K562 (cell line): ENCODE measurements at regions not wholly inside any gene's neighbourhood (a gene's known extent, or its start where the extent isn't known, plus 50 kb on each side); places are given as distances from the start of the nearest gene placed in this dataset.

Experiments
- ATAC-seq: fragments of 200-7000 bp; cut with Tn5 transposase; 3 replicates; pipeline ENCODE4 v1.9.1; 2020; ENCODE audit warnings: moderate library complexity
- BruUV-seq: library from RNA; stranded (reverse); fragments of 400-500 nt; replicated peaks from 2 replicates; lab custom pipeline; 2021; lab: Mats Ljungman, UMichigan
- CTCF ChIA-PET: fragments of 300-600 bp; formaldehyde crosslinking; extraction: SDS; loops from one replicate; lab custom pipeline; 2021; ENCODE audit warnings: low intra/inter-chr PET ratio; lab: Yijun Ruan, JAX
- POLR2A ChIA-PET: fragments of 300-600, 350-650 bp; sonication (Branson Sonifier 250); formaldehyde crosslinking; extraction: SDS; loops from one replicate; lab custom pipeline; 2021; ENCODE audit warnings: antibody characterized with exemption, inconsistent platforms; lab: Yijun Ruan, JAX
- DNase-seq, 4 experiments: peaks; one replicate each; pipeline versions ENCODE4 v3.0.0 to v3.0.0-alpha.2; 2011 to 2018; ENCODE audit warnings: low spot score in 3 of 4, mixed read lengths in 3 of 4; ENCODE audit errors: extremely low read depth in 1 of 4
- FAIRE-seq: peaks from 2 replicates; lab custom pipeline; 2011; peaks lifted over from hg19 to GRCh38; lab: Jason Lieb, UNC
- H2AFZ ChIP-seq: 2 replicates; pipeline ENCODE4 v1.6.0; 2011; ENCODE audit warnings: low read depth, low read length, control low read depth, inconsistent platforms
- H3K27ac ChIP-seq: fragments of 200-600 bp; 3 replicates; pipeline ENCODE4 v1.8.0; 2011; ENCODE audit warnings: low read depth, mild to moderate bottlenecking, control low read depth, inconsistent platforms, low read length, moderate library complexity, mixed read lengths; ENCODE audit errors: extremely low read depth
- H3K27me3 ChIP-seq, 2 experiments: fragments of 300-600 bp in 1 of 2; 2 replicates in 1 of 2; 3 replicates in 1 of 2; pipeline versions ENCODE4 v1.6.0 to v1.8.0; 2011; ENCODE audit warnings: inconsistent platforms in 2 of 2, low read length in 2 of 2, mild to moderate bottlenecking in 1 of 2, mixed read lengths in 1 of 2, moderate library complexity in 1 of 2; ENCODE audit not compliant: control insufficient read depth in 2 of 2, insufficient read depth in 2 of 2
- H3K36me3 ChIP-seq: fragments of 300-600 bp; 3 replicates; pipeline ENCODE4 v1.8.0; 2011; ENCODE audit warnings: mild to moderate bottlenecking, low read length, inconsistent platforms; ENCODE audit not compliant: control insufficient read depth, insufficient read depth
- H3K4me1 ChIP-seq, 2 experiments: fragments of 200-600 bp in 1 of 2; replicated peaks in 1 of 2; 2 replicates in 1 of 2; 3 replicates in 1 of 2; pipeline versions ENCODE4 v1.5.1 to v1.8.0; 2011; ENCODE audit warnings: inconsistent platforms in 2 of 2, low read length in 2 of 2, mild to moderate bottlenecking in 1 of 2, mixed read lengths in 1 of 2, moderate library complexity in 1 of 2; ENCODE audit not compliant: control insufficient read depth in 2 of 2, insufficient read depth in 2 of 2
- H3K4me2 ChIP-seq: 2 replicates; pipeline ENCODE4 v1.6.1; 2011; ENCODE audit warnings: low read length, control low read depth, inconsistent platforms, mixed read lengths; ENCODE audit not compliant: insufficient read depth
- H3K4me3 ChIP-seq: fragments of 200-600 bp; sonication (generic), shearing (Covaris generic); 2 replicates; pipeline ENCODE4 v1.5.1; 2016; ENCODE audit warnings: control low read depth, inconsistent platforms
- H3K79me2 ChIP-seq: fragments of 200-600 bp; 3 replicates; pipeline ENCODE4 v1.8.0; 2011; ENCODE audit warnings: low read length, inconsistent platforms; ENCODE audit not compliant: control insufficient read depth, insufficient read depth
- H3K9ac ChIP-seq, 2 experiments: 2 replicates each; pipeline versions ENCODE4 v1.6.0 to v1.6.1; 2011; ENCODE audit warnings: low read depth in 2 of 2, low read length in 2 of 2, control low read depth in 1 of 2, inconsistent platforms in 1 of 2, mild to moderate bottlenecking in 1 of 2, mixed read lengths in 1 of 2; ENCODE audit not compliant: insufficient read depth in 1 of 2
- H3K9me1 ChIP-seq: one replicate; pipeline ENCODE4 v1.6.0; 2011; ENCODE audit warnings: inconsistent platforms, mild to moderate bottlenecking, low read length, moderate library complexity; ENCODE audit not compliant: control insufficient read depth, insufficient read depth
- H3K9me3 ChIP-seq: replicated peaks from 2 replicates; pipeline ENCODE4 v1.5.1; 2011; ENCODE audit warnings: low read depth, low read length, inconsistent platforms; ENCODE audit not compliant: control insufficient read depth, insufficient read depth
- H4K20me1 ChIP-seq: replicated peaks from 2 replicates; pipeline ENCODE4 v1.6.1; 2011; ENCODE audit warnings: low read length, inconsistent platforms, mixed read lengths; ENCODE audit not compliant: control insufficient read depth, insufficient read depth
- E2F3 ChIP-seq: fragments of 250-450 bp; sonication (Bioruptor Pico); IDR thresholded peaks from 2 replicates; pipeline ENCODE4 v1.4.0; 2020; ENCODE audit warnings: mild to moderate bottlenecking
- FOS ChIP-seq: IDR thresholded peaks from 3 replicates; pipeline ENCODE4 v1.6.1; 2011; ENCODE audit not compliant: insufficient read length; ENCODE audit errors: extremely low read depth
- FOXK1 ChIP-seq: sonication (generic); formaldehyde crosslinking; IDR thresholded peaks from 2 replicates; pipeline ENCODE4 v1.8.0; 2022; ENCODE audit warnings: missing genetic modification reagents, mild to moderate bottlenecking, borderline replicate concordance
- GTF2A2 ChIP-seq: IDR thresholded peaks from 2 replicates; pipeline ENCODE4 v1.6.1; 2016; ENCODE audit warnings: mild to moderate bottlenecking, missing genetic modification characterization, missing compliant biosample characterization
- HNRNPL ChIP-seq: fragments of 200-400 bp; formaldehyde crosslinking; IDR thresholded peaks from 2 replicates; pipeline ENCODE4 v1.6.1; 2017; ENCODE audit warnings: low read depth, mild to moderate bottlenecking, low read length
- KAT2B ChIP-seq: IDR thresholded peaks from one replicate; pipeline ENCODE4 v1.6.1; 2012; ENCODE audit warnings: low read depth, mild to moderate bottlenecking, control low read depth, inconsistent platforms, low read length, moderate library complexity
- NR4A1 ChIP-seq, 2 experiments: fragments of 250-450 bp in 1 of 2; fragments of 450-650 bp in 1 of 2; sonication (Bioruptor Pico) in 1 of 2; IDR thresholded peaks; 2 replicates each; pipeline versions ENCODE4 v1.4.0 to v1.6.1; 2016 to 2020; ENCODE audit warnings: mild to moderate bottlenecking in 2 of 2, missing compliant biosample characterization in 1 of 2, missing genetic modification characterization in 1 of 2, moderate library complexity in 1 of 2
- PYGO2 ChIP-seq: fragments of 450-650 bp; IDR thresholded peaks from 2 replicates; pipeline ENCODE4 v1.6.1; 2016; ENCODE audit warnings: mild to moderate bottlenecking, missing genetic modification characterization, moderate library complexity, missing compliant biosample characterization
- ZNF408 ChIP-seq: fragments of 250-450 bp; sonication (Bioruptor Pico); IDR thresholded peaks from 2 replicates; pipeline ENCODE4 v1.4.0; 2020; ENCODE audit warnings: low read depth, mild to moderate bottlenecking, moderate library complexity
- ZNF444 ChIP-seq: fragments of 250-450 bp; sonication (Bioruptor Pico); IDR thresholded peaks from 2 replicates; pipeline ENCODE4 v1.4.0; 2020; ENCODE audit warnings: mild to moderate bottlenecking, moderate library complexity
- WGBS: fragments of 100-300 bp; shearing (Covaris generic); methylation state at CpG from one replicate; pipeline ENCODE4 v1.1.6; 2016; ENCODE audit warnings: low coverage, mixed read lengths; ENCODE audit not compliant: insufficient coverage; ENCODE audit errors: missing lambda C conversion rate; 5-methylcytosine and 5-hydroxymethylcytosine counted together
- in situ Hi-C: fragments of 300-500 bp; cut with MboI; formaldehyde crosslinking; loops from 4 replicates; pipeline ENCODE4 v1.15.0; 2018; ENCODE audit warnings: inconsistent platforms, mixed read lengths
- intact Hi-C: fragments of 100-400 bp; cut with micrococcal nuclease; formaldehyde crosslinking; loops from 2 replicates; pipeline ENCODE4 v1.14.2; 2022
- TF ChIP-seq, protein P1 (sequence below): sonication (generic); formaldehyde crosslinking; IDR thresholded peaks from 2 replicates; pipeline ENCODE4 v1.8.1; 2023; ENCODE audit warnings: mild to moderate bottlenecking, missing genetic modification reagents, moderate library complexity
- TF ChIP-seq, protein P2 (sequence below): fragments of 250-450 bp; sonication (Bioruptor Pico); IDR thresholded peaks from 2 replicates; pipeline ENCODE4 v1.8.0; 2022; ENCODE audit warnings: inconsistent platforms
- TF ChIP-seq, protein P3 (sequence below): sonication (generic); formaldehyde crosslinking; IDR thresholded peaks from 2 replicates; pipeline ENCODE4 v1.8.0; 2022; ENCODE audit warnings: mild to moderate bottlenecking, low read depth, missing genetic modification reagents
- TF ChIP-seq, protein P4 (sequence below), 2 experiments: fragments of 450-650 bp in 1 of 2; sonication (generic) in 1 of 2; formaldehyde crosslinking; conservative IDR thresholded peaks; 2 replicates each; pipeline versions ENCODE4 v1.4.0 to v1.8.1; 2020 to 2022; ENCODE audit warnings: mild to moderate bottlenecking in 1 of 2, missing genetic modification reagents in 1 of 2

DNA sequence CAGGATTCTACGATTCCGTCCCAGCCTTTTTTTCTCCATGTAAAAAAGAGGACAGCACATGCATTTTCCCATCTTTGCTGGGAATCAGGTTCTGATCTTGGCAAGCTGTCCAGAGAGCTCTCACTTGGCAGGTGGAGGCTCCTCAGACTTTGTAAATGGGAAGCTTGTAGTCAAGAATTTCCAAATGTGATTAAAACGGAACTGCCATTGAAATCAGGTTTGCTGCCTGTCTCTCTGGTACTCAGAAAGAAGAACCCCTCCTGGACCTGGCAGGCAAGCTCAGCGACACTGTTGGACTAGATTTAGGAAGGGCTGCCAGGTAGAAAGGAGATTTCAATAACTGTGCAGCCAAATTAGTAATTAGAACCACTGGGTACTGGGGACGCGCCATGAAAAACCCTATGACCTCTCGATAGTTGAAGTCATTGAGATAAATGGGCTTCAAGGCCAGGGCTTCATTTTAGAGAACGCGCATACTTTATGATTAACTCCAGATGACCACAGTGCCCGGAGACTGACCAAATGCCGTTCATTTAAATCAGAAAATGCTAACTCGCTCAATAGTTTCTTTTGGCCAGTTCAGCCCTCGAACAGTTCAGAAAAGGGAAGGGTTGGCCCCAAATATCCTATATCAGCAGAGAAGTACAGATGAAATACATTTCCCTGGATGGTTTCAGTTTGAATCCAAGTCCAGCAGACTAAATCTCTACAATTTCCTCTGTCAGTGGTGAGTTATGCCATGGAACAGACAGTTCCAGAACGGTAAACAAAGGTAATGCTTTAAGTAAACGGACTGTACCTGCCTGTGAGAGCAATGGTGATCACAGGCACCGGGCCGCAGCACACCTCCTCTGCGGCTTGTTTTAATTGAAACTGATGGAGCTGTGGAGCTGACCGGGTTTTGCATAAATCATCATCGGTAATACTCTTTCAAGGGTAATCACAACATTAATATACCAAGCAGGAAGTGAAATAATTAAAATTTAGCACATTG is 517.4 kb downstream of the RFC3 start (continued):
- TF ChIP-seq, protein P1, sequence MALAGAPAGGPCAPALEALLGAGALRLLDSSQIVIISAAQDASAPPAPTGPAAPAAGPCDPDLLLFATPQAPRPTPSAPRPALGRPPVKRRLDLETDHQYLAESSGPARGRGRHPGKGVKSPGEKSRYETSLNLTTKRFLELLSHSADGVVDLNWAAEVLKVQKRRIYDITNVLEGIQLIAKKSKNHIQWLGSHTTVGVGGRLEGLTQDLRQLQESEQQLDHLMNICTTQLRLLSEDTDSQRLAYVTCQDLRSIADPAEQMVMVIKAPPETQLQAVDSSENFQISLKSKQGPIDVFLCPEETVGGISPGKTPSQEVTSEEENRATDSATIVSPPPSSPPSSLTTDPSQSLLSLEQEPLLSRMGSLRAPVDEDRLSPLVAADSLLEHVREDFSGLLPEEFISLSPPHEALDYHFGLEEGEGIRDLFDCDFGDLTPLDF, result no peak
- TF ChIP-seq FOS (no peak), FOXK1 (CRISPR knock-in tag) (no peak)

DNA sequence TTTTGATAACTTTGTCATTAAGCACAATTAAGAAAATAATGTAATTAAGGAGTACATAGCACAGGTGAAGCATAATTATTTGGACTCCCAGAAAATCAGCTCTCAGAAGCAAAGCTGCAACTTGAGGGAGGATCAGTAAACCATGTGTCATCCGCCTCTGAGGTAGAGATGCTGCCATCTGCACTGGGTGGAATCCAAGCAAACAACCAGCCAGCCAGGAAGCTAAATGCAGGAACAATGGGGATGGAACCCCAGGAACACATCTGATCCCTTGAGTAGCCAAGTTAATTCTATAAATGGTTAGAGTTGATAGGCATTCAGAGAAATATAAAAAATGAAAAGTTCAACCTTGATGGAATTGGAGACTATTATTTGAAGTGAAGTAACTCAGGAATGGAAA is 520.2 kb downstream of the RFC3 start:
- DNase-seq (no peak), ATAC-seq (no peak), FAIRE-seq (no peak)
- Histone ChIP-seq H3K27ac (no peak overlapping the region), H3K4me3 (no peak overlapping the region), H3K9ac (no peak overlapping the region), H4K20me1 (no peaks in the 10 kb centered on the region), H3K36me3 (no peaks in the 10 kb centered on the region), H3K4me2 (no peak overlapping the region), H3K79me2 (no peaks in the 10 kb centered on the region), H2AFZ (no peak overlapping the region), H3K27me3 (no peaks in the 10 kb centered on the region), H3K9me3 (no peaks in the 10 kb centered on the region), H3K9me1 (no peaks in the 10 kb centered on the region), H3K4me1 (no peaks in the 10 kb centered on the region)
- CTCF ChIA-PET, result no interaction called here
- intact Hi-C loops, result no loop called here
- in situ Hi-C loops, result no loop called here
- no TSS peak for BruUV-seq
- POLR2A ChIA-PET, result no interaction called here
- WGBS, result 0% methylated on average over 1 of the region's 1 CpG
- no peak for TF ChIP-seq ZNF444 (CRISPR knock-in tag)
- TF ChIP-seq, protein P2, sequence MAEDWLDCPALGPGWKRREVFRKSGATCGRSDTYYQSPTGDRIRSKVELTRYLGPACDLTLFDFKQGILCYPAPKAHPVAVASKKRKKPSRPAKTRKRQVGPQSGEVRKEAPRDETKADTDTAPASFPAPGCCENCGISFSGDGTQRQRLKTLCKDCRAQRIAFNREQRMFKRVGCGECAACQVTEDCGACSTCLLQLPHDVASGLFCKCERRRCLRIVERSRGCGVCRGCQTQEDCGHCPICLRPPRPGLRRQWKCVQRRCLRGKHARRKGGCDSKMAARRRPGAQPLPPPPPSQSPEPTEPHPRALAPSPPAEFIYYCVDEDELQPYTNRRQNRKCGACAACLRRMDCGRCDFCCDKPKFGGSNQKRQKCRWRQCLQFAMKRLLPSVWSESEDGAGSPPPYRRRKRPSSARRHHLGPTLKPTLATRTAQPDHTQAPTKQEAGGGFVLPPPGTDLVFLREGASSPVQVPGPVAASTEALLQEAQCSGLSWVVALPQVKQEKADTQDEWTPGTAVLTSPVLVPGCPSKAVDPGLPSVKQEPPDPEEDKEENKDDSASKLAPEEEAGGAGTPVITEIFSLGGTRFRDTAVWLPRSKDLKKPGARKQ (CRISPR knock-in tag), result no peak
- TF ChIP-seq GTF2A2 (tag), result no peak
- no peak for TF ChIP-seq NR4A1 (CRISPR knock-in tag; IDR thresholded peaks at IDR 0.05)
- TF ChIP-seq NR4A1 (tag; IDR thresholded peaks at IDR 0.05), result no peak
- no peak for TF ChIP-seq KAT2B
- TF ChIP-seq, protein P3, sequence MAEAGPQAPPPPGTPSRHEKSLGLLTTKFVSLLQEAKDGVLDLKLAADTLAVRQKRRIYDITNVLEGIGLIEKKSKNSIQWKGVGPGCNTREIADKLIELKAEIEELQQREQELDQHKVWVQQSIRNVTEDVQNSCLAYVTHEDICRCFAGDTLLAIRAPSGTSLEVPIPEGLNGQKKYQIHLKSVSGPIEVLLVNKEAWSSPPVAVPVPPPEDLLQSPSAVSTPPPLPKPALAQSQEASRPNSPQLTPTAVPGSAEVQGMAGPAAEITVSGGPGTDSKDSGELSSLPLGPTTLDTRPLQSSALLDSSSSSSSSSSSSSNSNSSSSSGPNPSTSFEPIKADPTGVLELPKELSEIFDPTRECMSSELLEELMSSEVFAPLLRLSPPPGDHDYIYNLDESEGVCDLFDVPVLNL, result no peak
- TF ChIP-seq, protein P4, sequence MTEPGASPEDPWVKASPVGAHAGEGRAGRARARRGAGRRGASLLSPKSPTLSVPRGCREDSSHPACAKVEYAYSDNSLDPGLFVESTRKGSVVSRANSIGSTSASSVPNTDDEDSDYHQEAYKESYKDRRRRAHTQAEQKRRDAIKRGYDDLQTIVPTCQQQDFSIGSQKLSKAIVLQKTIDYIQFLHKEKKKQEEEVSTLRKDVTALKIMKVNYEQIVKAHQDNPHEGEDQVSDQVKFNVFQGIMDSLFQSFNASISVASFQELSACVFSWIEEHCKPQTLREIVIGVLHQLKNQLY (CRISPR knock-in tag; conservative IDR thresholded peaks at IDR 0.05), result no peak
- TF ChIP-seq PYGO2, result no peak
- TF ChIP-seq ZNF408, result no peak
- no peak for TF ChIP-seq HNRNPL
- TF ChIP-seq E2F3 (CRISPR knock-in tag), result no peak
